Astrocyte of the spinal cord (primary cell): ENCODE measurements at regions not wholly inside any gene's neighbourhood (a gene's known extent, or its start where the extent isn't known, plus 50 kb on each side); places are given as distances from the start of the nearest gene placed in this dataset.
A peak's percentile ranks its signal among the peaks of the same experiment; 100 is the strongest.

Source experiments
- DNase-seq: peaks from one replicate; pipeline ENCODE4 v3.0.0; 2011; ENCODE audit warnings: low read depth, low spot score
- H3K4me3 ChIP-seq: 2 replicates; pipeline ENCODE4 v1.5.1; 2011; ENCODE audit warnings: low read depth, mild to moderate bottlenecking, low read length, moderate library complexity
- in situ Hi-C: cut with HindIII; loops from 2 replicates; pipeline ENCODE4 v1.10.0; 2017; ENCODE audit warnings: low sequenced_read_pairs
- TF ChIP-seq, protein P1 (sequence below): IDR thresholded peaks from 2 replicates; pipeline ENCODE4 v1.5.1; 2012; ENCODE audit warnings: low read depth, mild to moderate bottlenecking, low read length, inconsistent platforms

DNA sequence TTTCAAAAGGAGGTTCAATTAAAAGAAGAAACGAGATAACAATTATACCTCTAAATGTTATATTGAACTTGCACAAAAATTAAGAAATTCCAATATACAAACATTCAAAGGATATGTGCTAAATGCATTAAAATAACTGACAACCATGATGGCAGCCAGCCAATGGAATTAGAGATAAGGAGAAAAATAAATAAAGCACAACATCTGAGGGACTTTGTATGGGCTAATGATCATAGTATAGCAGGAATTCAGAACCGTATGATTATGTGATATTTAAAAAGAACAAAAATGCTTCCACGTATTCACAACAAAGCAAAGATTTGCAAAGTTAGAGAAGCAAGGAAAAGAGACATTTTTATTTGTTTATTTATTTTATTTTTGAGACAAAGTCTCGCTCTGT is 1103.0 kb downstream of the CBLN2 start:
- H3K4me3 ChIP-seq: no peak overlapping the region
- TF ChIP-seq, protein P1, sequence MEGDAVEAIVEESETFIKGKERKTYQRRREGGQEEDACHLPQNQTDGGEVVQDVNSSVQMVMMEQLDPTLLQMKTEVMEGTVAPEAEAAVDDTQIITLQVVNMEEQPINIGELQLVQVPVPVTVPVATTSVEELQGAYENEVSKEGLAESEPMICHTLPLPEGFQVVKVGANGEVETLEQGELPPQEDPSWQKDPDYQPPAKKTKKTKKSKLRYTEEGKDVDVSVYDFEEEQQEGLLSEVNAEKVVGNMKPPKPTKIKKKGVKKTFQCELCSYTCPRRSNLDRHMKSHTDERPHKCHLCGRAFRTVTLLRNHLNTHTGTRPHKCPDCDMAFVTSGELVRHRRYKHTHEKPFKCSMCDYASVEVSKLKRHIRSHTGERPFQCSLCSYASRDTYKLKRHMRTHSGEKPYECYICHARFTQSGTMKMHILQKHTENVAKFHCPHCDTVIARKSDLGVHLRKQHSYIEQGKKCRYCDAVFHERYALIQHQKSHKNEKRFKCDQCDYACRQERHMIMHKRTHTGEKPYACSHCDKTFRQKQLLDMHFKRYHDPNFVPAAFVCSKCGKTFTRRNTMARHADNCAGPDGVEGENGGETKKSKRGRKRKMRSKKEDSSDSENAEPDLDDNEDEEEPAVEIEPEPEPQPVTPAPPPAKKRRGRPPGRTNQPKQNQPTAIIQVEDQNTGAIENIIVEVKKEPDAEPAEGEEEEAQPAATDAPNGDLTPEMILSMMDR: no peak
- no peak for DNase-seq
- in situ Hi-C loops: no loop called here

DNA sequence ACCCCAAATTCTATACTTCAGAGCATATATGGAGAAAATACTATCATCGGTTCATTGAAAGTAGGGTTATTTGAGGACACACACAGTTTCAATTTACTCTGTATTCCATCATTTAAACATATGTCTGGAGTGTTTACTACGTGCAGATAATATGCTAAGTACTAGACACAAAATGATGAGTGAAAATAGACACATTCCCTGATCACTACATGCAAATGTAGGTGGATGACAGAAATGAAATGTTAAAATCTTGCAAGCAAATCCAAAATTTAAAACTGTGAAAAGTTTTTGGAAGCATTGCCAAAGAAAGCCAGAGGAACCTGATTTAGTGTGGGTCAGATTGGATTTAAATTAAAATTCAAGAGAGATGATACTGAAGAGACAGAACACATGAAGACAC is 1106.6 kb downstream of the CBLN2 start:
- H3K4me3 ChIP-seq: no peak overlapping the region
- TF ChIP-seq, protein P1: no peak
- in situ Hi-C loops: no loop called here
- no peak for DNase-seq

DNA sequence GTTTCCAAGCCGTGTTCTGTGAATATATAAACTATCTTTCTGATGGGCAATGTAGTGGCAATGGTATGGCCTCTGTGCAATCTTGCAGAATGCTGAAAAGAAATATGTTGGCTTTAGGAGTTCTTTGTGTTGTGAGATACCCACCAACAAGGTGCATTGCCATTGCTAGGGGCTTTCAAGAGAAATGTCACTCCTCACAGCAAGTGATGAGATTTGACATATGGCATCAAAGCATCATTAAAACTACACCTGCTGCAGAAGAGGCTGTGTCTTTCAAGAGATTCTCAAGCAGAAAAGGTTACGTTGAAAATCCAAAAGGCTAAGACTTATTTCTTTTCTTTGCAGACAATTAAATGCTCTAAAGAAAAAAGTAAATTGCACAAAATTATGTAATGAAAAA is 1110.8 kb downstream of the CBLN2 start:
- TF ChIP-seq, protein P1: no peak
- in situ Hi-C loops: no loop called here
- no peak overlapping the region for H3K4me3 ChIP-seq
- DNase-seq: no peak

DNA sequence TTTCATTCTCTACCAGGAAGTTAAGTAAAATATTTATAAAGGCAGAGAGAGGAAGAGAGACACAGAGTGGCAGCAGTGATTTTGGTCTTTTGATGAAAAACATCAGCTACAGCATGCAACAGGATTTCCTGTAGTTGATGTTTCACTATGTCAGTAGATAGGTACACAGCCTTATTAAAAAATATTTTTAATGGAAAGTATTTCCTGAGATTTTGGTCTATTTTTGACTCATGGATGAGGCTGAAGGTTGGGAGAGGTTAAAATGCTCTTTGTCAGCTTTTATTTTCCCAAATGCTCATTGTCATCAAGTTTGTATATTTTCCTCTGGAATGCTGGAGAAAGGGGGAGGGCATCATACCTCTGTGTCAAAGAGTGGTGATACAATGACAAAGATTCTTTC is 1112.5 kb downstream of the CBLN2 start:
- in situ Hi-C loops: no loop called here
- no peak overlapping the region for H3K4me3 ChIP-seq
- TF ChIP-seq, protein P1: no peak
- no peak for DNase-seq

DNA sequence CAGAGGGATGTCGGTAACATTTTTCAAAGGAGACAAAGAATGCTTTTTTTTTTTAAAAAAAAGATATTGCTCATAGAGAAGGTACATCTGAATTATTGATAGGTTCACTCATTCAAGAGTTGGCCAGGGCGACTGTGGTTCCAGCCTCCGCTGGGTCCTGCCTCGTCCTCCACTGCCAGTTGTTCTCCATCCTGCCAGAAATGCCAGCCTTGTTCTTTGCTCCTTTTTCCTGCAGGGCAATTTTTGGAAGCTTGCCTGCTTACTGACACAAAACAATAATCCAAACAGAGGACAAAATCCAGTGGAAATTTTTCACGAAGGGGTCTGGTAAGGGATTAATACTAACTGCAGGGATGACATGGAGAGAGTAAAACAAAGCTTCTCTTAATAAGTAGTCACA is 1113.0 kb downstream of the CBLN2 start:
- TF ChIP-seq, protein P1: no peak
- in situ Hi-C loops: no loop called here
- no peak overlapping the region for H3K4me3 ChIP-seq
- no peak for DNase-seq

DNA sequence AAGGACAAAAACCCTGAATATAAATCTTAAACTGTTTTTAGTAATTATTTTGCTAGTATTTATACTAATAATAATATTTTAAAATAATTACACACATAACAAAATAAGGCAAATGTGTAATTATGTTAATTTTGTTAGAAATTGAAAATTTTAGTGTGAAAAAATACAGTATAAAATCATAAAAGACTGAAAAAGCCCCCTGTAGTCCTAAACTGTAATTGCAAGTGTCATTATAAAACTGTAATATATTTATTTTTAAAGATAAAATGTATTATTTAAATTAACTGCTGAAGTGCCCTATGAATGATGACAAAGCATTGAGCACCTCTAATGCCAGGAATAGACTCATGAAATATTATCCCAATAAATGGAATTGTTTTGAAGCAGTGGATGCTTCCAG is 1117.7 kb downstream of the CBLN2 start:
- in situ Hi-C loops: no loop called here
- H3K4me3 ChIP-seq: no peak overlapping the region
- TF ChIP-seq, protein P1: peak; percentile 7
- DNase-seq: no peak
